GM08714 (cell line): ENCODE measurements at regions not wholly inside any gene's neighbourhood (a gene's known extent, or its start where the extent isn't known, plus 50 kb on each side); places are given as distances from the start of the nearest gene placed in this dataset.

ENCODE experiments used
- H3K4me3 ChIP-seq: fragments of 200-500 bp; sonication (Bioruptor generic); 2 replicates; pipeline ENCODE4 v1.5.1; 2014; ENCODE audit warnings: mild to moderate bottlenecking, low read length, inconsistent platforms
- ZNF274 ChIP-seq: IDR thresholded peaks from 2 replicates; pipeline ENCODE4 v1.6.1; 2012; ENCODE audit warnings: mild to moderate bottlenecking, low read depth, low read length

DNA sequence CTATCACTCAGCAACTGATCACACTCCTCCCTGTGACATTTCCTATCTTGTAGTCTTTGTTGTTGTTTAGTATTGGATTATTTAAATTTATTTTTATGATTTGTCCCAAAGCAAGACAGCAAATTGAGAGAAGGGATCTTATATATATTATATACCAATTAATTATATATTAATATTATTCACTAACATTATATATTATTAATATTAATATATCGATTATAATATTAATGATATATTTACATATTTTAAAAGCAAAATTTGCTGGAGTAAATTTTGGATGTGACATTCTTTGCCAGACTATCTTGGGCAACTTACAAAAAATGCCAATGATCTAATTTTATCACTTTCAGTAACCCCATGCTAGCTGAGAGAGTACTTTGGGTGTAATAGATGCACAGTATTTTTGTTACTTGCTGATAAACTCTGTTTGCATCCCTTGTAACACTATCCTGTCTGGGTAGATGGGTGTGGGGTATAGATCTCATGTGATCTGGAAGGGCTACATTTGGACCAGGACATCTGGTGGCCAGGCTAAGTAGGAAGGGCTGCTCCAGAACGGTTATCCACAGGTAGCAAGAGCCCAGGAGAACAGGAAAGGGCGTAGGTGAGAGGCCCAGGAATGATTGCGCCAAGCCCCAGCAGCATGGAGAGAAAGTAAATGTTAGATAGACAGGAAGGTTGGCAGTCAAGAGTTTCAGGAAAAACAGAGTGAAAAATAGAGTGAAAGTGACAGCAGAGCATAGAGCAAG, 608.6 kb upstream of the KIRREL3 start:
- no peak overlapping the region for H3K4me3 ChIP-seq
- TF ChIP-seq ZNF274, result no peak

DNA sequence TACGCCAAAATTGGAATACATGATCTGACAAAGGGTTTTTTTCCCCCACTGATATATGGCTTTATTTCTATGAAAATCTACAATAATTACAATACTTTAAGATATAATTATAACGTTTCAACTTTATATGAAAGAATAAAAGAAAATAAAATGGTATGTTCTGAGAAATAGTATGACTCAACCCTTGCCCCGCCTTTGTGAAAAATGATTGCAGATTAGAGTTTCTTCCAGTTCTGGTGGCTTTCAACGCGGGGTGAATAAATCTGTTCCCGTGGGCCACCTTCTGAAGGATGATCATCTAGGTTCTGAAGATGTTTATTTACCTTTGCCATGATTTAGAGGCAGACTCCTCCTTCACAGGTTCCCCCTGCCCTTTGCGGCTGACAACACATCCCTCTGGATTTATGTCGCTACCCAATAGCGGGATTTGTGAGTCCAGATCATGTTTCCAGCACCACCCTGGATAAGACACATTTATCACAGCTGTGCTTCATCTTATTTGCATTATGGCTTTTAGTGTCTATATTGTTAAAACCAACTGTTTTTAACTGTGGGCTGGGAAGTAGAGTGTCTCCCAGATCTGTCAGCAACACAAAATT, 607.0 kb upstream of the KIRREL3 start:
- no peak for TF ChIP-seq ZNF274
- H3K4me3 ChIP-seq, result no peak overlapping the region

DNA sequence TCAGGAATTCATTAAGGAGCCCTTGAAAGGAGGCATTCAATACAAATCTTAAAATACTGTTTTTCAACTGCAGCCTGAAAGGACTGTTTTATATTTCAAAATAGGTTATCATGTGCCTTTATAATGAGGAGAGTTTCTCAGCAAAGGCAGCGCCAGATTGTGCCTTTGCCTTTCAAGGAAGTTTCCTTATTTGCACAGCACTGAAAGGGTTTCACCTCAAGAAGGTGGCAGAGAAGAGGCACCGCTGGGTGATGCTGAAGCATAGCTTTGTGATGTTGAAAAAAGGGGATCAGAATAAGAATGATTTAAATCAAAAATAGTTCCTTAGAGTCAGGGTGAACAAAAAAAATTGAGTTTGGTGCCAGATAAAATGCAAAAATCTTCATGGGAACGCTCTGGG, 601.0 kb upstream of the KIRREL3 start:
- H3K4me3 ChIP-seq, result no peak overlapping the region
- no peak for TF ChIP-seq ZNF274

DNA sequence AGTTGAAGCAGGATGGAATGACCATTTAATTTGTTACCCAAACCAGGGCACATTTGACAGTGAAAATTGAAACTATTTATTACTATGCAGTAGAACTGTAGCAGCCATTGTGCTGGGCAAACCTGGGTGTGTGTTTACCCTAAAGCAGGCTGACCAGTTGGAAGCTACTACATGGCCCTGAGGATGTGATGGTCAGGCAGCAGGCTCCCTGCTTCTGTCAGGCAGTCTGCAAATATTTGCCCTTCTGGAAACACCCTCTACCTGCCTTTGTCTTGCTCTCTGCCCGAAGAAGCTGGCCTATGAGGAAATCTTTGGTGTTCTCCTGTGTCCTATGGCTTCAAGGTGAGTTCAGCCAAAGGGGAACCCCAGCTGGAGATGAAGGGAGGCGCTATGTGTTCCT, 600.1 kb upstream of the KIRREL3 start:
- H3K4me3 ChIP-seq, result no peak overlapping the region
- no peak for TF ChIP-seq ZNF274

DNA sequence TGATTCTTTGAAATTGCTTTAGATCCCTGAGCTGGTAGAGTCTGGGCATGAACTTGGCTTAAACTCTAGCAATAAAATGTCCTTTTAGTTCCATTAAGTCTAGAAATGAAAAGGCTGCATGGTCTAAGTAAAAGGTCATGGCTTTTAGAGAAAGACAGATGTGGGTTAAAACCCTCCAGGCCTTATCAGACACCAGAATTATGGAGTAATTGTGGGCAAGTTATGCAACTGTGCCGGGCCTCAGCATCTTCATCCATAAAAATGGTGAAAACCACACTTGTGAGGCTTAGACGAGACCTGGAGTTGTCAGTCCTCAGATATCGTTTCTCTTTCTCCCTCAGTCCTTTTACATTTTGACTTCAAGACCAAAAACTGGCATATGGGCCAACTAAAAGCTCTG, 597.9 kb upstream of the KIRREL3 start:
- TF ChIP-seq ZNF274, result no peak

DNA sequence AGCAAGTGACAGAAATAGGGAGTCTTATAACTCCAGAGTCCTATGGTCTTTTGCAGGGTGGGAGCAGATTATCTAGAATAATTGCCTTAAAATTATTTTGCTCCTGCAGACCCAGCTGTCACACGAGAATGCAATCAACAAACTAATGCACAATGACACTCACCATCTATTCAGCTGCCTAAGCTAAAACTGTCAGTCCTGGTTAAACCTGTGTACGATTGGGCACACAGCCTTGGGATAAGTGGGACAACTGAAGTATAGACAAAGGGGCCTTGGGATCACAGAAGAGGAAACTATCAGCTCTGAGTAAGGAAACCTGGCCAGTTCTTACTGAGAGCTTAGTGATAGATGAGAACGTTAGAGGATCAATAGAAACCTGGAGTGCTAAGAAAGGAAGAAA, 595.9 kb upstream of the KIRREL3 start:
- no peak overlapping the region for H3K4me3 ChIP-seq
- TF ChIP-seq ZNF274, result no peak

More for the DNA sequence above, 597.9 kb upstream of the KIRREL3 start:
- no peak overlapping the region for H3K4me3 ChIP-seq

DNA sequence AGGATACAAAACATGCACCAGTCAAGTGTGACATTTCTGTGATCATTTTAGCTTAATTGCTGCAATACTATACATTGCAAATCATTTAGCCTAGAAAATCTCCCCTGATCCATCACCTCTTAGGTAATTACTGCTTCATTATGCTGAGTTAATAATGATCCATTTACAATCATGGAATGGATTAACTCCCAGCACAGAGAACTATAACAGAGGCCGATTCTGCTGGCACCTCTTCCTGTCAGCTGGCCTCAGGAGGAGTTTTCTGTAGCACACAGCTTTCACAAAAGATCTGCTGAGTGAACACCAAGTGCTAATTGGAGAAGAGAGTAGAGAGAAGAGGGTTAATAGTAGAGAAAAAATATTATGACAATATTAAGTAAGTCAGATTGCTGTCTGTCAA, 591.8 kb upstream of the KIRREL3 start:
- no peak for TF ChIP-seq ZNF274

DNA sequence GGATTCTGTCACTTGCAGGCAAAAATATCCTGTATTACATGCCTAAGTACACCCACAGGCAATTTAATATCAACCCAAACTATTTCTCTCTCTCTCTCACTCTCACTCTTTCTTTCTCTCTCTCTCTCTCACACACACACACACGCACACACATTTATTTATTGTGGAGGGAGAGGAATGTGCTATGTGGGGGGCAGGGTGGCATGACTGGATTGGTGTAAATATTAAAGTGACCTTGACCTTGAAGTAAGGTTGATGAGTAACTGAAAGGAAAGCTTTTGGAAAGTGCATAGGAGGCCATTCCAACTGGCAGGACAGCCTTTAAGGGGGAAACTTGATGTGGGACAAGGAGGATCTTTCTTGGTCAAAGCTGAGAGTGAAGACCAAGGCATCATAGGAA, 589.7 kb upstream of the KIRREL3 start:
- H3K4me3 ChIP-seq, result no peak overlapping the region
- no peak for TF ChIP-seq ZNF274

More for the DNA sequence above, 591.8 kb upstream of the KIRREL3 start:
- no peak overlapping the region for H3K4me3 ChIP-seq

DNA sequence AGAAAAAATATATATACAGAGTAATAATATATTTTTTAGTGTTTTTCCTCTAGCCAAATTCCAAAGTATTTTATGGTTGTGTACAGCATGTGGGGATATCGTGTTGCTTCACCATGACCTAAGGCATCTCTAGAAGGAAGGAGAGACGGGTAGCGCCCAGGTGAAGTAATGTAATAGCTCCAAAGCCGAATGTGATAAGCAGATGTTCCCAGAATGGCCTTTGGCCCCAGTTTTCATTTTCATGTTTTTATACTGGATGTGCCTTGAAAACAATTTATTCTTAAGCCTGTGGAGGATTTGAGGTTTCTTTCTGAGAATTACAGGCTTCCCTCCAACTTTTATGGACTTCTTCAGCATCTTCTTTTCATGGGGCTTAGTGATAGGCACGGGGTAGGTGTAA, 587.9 kb upstream of the KIRREL3 start:
- no peak overlapping the region for H3K4me3 ChIP-seq
- TF ChIP-seq ZNF274, result no peak

DNA sequence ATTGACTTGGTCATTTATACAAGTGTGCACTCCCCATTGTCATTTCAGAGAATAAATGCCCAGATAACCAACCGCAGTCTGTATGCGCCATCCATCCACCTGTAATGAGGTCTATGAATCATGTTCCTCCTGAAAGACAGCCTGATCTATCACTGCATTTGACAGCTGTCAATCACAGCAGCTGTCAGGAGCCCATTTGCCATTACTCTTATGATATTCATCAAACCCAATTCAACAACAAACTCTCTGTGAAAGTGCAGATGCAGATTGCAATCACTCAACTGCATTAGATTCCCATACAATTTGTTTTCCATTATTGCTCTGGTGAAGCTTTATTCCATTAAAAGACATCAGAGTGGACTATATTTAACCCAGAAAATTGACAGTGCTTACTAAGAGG, 586.9 kb upstream of the KIRREL3 start:
- H3K4me3 ChIP-seq, result no peak overlapping the region
- no peak for TF ChIP-seq ZNF274

DNA sequence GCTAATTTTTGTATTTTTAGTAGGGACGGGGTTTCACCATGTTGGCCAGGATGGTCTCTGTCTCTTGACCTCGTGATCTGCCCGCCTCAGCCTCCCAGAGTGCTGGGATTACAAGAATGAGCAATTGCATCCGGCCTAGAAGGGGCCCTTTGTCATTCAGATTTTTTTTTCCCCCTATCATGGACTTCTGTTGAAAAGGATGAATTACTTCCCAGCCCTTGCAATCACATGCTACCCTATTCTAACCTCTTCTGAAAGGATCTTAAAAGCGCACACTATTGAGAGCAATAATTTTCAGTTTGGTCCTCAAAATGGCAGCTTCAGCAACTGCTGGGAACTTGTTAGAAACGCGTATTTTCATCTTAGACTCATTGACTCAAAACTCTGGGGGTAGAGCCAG, 575.6 kb upstream of the KIRREL3 start:
- no peak overlapping the region for H3K4me3 ChIP-seq
- no peak for TF ChIP-seq ZNF274

DNA sequence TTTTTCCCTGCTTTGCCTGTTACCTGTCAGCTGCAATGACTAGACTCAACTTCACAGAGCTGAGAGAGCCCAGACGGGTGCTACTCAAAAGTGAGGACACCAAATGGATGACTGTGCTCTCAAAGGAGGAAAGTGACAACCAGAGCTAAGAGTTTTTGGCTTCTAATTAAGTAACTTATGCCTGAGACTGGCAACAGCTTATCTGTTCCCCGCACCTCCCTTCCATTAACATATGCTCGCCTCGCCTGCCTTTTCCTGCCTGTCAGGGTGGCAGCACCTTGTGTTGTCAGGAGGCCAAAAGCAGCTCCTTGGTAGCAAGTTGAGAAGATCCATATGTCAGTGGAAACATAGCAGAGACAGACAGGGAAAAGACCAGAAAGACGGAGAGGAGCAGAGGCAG, 573.9 kb upstream of the KIRREL3 start:
- no peak for TF ChIP-seq ZNF274

DNA sequence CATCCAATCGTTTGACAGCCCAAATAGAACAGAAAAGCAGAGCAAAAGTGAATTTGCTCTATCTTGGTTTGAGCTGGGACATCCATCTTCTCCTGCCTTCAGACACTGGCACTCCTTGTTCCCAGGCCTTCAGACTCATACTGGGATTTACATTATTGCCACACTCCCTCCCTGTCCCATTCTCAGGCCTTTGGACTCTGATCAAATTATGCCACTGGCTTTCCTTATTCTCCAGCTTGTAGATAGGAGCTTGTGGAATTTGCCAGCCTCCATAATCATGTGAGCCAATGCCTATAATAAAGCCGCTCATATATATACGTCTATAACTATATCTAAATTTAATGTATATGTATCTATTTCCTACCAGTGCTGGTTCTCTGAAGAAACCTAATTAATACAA, 568.3 kb upstream of the KIRREL3 start:
- H3K4me3 ChIP-seq, result no peak overlapping the region
- no peak for TF ChIP-seq ZNF274

More for the DNA sequence above, 573.9 kb upstream of the KIRREL3 start:
- no peak overlapping the region for H3K4me3 ChIP-seq

DNA sequence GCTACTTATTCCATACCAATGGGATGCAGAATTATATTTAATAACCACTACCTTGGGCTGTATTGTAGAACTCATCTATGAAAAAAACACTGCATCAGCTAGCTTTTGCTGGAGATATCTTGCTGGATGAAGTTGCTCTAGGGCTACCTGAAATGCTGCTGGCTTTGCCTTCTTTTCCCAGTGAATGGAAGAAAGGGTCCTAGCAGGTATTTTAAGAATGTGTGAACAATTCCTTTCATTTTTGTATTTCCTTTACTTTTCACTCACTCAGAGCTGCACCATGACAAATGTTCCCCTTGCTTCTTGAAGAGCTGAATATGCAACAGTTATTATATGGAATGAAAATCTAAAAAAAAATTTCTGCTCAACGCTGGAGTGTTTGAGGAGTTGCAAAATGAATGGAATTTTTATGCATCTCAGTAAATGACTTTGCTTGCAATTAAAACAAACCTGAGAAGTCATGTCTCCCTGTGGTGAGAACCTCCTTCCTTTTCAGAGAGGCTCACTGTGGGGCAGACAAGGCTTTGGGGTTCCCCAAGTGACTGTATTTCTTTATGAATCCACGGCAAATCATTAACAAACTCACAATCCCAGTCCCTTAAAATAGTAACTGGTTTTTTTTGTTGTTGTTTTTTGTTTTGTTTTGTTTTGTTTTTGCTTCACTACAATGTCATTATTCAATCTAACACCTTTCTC, 566.8 kb upstream of the KIRREL3 start:
- no peak overlapping the region for H3K4me3 ChIP-seq
- no peak for TF ChIP-seq ZNF274

DNA sequence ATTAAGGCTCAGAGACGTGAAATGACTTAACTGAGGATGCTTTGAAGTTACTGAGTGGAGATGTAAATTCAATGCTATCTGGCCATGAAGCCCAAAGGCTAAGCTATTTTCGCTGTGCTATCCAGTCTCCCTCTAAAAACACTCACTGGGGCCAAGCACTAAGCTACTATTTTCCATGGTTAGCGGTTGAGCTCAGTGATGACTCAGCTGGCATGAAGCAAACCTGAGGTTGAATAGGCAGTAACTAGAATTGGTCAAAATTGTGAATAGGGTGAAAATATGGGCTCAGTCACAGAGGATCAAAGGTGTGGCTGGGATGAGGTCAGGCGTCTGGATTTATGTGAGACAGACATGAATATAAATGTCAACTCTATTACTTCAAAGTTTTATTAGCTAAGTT, 564.2 kb upstream of the KIRREL3 start:
- no peak overlapping the region for H3K4me3 ChIP-seq
- no peak for TF ChIP-seq ZNF274
